HG03457 (cell line): ENCODE measurements at regions not wholly inside any gene's neighbourhood (a gene's known extent, or its start where the extent isn't known, plus 50 kb on each side); places are given as distances from the start of the nearest gene placed in this dataset.

Experiments used
- ATAC-seq: cut with Tn5 transposase; IDR thresholded peaks from one replicate; pipeline ENCODE4 v1.9.1; 2021; ENCODE audit warnings: moderate number of reproducible peaks; ENCODE audit not compliant: unreplicated experiment

DNA sequence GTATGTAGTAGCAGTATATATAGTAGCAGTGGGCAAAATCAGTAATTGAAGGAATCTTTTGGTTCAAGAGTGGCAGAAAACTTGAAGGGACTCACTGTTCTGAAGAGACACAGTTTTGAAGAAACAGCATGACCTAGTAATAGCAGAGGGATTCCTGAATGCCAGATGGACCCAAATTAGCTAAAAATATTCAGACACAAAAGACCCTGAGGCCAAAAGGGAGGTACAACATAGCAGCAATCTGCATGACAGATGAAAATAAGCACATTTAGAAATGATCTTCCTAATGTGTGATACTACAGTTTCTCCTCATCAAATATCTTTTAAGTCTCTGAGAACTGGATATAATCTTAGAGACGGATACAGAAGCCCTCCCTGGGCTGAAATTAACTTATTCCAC is 536.6 kb downstream of the PPARGC1A start:
- no peak for ATAC-seq

DNA sequence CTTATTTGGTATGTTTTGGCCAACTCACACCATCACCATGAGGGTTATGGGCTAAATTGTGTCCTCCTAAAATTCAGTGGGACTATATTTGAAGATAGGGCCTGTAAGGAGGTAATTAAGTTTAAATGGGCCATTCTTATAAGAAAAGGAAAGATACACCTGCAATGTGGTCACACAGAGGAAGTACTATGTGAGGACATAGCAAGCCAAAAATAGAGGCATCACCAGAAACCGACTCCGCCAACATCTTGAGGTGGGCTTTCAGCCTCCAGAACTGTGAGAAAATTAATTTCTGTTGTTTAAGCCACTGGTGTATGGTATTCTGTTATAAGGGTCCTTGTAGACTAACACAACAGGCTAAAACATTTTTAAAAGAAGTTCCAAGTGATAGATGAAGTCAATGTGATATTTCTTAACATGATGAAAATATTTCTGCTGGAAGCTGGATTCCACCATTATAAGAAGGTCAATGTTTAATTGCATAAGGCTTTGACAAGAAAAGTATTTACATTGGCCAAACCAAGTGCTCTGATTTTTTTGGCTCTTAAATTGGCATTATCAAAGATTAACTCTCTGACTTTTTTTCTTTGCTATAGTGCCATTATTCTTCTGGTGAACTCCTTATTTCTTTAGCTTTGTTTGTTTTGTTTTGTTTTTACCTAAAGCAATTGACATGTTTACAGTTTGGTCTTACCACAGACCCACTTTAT is 540.9 kb downstream of the PPARGC1A start:
- no peak for ATAC-seq

DNA sequence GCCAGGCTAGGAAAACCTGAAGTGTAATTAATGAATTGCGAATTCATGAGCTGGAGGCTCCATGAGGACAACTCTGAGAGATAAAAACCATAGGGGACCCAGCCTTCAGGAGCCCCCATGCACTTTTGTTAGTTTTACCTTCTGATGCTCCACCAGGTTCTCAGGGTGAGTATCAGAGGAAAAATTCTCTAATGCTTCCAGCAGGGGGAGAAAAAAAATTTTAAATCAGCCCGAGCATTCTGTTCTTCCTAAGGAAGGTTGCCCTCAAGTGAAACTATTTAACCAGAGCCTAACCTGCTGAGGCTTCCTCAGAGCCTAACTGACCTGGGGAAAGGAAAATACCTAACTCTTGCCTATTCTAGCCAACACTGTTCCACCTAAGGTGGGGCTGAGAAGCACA is 552.6 kb downstream of the PPARGC1A start:
- no peak for ATAC-seq

DNA sequence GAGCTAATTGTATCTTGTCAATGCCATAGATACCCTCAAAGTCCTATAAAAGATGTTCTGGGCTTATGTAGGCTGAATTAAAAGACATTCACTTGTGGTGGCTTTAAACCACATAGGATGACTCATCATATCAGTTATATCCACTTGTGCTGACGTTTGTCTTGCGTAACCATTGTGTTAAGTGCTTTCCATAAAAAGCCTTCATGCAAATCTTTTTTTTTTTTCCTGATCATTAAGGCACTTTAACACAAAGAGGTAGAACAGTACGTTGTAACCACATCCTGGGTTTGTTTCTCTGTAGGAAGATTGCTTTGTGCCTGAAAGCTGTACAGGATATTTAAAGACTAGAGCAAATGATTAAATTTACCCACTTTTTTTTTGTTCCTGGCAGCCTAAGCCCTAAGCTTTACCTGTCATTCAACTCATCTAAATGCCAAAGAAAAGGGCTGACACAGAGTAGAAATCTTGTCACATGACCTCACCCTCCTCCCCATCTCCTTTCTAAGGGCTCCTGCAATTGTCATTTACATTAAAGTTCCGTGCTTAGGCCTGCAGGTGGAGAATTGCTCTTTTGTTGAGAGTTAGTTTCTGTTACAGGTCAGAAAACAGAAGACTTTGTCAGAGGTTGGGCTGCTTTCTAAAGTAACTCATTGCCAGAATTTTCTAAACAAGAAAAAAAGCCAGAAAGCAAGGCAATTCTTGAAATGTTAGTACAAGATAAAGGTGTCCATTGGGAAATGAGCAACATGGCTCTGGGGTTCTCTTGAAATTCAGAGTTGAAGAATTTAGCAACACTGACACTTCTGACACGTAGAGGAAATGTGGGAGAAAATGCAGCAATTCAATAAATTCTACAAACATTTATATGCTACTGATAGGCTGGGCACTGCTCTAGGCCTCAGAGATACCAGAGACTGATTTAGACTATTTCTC is 555.6 kb downstream of the PPARGC1A start:
- peak; percentile 88 for ATAC-seq

DNA sequence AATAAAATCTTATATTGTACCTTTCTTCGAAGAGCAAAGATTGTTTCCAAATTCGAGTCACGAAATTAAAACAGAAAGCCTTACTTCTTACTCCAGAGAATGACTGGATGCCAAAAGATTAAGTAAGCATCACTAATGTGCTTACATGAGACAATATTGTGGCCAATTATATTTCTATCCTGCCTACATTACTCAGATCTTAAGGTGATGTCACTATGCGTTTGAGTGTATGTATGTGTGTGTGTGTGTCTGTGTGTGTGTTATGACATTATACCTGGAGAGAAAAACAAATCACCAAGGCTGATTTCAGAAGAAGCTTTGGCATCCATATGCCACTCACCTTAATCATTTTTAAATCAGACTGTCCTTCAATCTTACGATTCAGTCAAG is 556.3 kb downstream of the PPARGC1A start:
- ATAC-seq = peak; percentile 13

DNA sequence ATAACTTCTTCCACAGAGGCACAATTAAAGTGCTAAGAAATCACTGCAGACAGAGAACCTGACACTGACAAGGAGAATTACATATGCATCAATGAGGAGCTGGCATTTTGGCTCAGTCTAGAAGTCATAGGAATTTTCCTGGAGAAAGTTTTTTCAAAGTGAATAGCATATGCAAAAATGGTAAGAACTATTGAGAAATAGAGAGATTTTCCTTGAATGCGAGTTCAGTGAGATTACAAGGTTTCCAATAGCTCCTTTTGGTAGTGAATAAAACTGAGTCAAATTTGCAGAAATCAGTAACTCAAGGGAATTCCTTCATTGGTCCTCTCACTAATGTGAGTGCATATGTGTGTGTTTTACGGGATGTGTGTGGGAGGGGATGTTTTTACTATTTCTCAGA is 557.5 kb downstream of the PPARGC1A start:
- ATAC-seq = no peak

DNA sequence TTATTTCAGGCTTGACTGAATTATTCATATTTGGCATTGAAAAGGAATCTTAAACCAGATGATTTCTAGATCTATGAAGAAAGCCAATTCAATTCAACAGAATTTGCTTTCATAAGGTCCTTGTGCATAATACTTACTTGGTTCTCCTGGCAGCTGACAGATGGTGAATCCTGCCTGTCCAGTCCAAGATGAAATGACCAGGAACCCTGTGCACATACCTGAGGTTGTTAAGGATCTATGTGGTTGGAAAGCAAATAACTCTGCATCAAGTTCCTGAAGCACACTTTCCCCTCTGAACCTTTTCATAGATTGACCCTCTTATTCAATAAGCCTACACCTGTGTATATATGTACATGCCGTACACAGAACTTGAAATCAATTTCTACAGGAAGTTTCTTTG is 562.7 kb downstream of the PPARGC1A start:
- no peak for ATAC-seq

DNA sequence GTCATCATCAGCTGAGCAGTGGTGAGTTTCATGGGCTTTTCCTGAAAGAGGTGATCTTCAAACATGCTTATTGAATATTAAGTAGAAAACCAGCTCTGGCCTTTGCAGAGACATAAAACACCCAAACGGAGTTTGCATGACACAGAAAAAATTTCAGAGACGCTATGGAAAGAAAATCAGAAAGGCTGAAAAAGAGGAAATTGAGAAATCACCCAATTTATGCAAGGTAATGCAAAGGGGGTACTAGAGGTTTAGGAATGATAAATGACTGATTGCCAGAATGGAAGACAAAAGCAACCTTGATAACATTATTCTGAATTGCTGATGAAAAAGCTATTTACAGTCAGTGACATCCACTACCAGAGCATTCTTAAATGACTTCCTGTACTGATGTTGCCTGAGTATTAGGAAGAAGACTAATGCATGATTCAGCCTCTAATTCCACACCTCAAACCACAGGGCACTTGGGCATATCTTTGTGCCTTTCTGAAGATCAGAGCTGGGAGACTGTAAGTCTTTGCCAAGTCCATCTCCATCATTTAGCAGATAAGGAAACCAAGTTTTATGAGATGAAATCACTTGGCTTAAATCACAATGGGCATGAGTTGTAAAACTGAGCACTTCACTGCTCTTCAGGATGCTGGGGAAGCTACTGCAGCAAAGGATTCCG is 565.7 kb downstream of the PPARGC1A start:
- ATAC-seq = no peak

DNA sequence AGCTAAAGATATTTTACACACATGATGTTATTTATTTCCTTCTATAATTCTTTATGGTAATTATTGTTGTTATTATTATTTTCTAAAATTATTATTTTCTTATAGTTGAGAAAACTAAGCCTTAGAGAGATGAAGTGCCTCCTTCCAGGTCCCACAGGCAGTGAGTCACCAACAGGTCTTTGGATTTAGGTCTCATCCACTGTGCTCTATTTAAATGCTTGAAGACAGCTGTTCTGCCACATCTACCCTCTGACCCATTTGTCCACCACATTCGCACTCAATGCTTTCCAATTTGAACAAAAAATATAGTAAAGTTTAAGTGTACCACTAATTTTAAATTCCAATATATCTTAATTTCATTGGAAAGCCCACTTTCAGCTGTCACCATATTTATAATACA is 566.4 kb downstream of the PPARGC1A start:
- no peak for ATAC-seq

DNA sequence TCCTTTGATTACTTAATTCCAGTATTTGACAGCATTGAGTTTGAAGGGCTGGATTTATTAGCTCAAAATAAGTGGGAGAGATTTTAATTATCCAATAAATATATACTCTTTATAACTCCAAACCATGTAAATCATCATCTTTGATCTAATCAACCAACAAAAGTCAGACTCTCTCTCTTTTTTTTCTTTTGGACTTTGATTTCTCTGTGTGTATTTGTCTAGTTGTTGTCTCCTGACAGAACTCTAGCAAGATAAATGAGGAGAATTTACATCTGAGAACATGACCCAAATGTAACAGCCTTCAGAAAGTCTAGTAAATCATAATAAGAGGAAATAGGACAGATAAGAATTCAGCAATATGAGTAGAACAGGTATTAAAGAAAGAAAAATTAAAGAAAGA is 567.1 kb downstream of the PPARGC1A start:
- ATAC-seq = no peak

DNA sequence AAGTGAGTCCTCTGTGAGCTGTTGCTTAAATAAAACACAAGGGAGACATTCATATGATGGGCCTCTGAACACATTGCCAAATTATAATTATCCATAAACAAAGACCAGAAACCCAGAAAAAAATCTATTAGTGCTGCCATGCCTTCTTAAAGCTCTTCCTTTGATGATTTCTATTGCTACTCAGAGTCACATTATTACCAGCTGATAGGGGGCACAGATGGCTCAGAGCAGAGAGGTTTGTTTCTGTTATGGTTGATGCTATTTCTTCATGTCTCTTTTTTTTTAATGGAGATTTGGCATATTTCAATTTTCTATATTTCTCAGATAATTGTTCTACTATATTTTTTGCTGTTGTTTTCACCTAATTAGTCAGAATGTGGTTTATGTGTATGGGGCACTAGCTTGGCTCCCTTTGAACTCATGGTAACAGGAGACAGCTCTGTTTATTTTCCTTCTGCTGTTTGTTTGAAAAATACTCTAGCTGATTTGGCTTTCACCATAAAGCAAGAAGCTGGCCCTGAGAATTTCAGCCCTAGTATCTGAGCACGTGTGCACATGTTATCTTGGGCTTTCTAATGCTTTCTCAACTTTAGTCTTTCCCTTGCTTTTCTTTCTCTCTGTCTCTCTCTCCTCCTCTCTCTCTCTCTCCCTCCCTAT is 568.8 kb downstream of the PPARGC1A start:
- no peak for ATAC-seq

DNA sequence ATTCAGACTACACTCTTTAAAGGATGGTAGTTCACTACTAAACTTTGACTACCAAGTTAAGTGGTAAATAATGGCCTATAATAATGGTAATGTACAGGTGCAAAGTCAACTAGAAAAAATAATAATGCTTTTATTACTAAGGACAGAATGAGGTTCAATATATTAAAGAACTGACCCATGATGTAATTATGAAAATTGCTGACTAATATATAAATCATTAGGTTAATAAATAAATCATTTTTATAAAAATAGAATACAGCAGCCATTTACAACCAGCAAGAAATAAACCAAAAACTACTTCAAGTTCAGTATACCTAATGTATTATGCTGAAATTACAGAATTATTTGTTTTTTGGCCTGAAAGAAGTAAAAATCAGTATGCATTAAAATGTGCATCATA is 577.2 kb downstream of the PPARGC1A start:
- ATAC-seq = no peak

DNA sequence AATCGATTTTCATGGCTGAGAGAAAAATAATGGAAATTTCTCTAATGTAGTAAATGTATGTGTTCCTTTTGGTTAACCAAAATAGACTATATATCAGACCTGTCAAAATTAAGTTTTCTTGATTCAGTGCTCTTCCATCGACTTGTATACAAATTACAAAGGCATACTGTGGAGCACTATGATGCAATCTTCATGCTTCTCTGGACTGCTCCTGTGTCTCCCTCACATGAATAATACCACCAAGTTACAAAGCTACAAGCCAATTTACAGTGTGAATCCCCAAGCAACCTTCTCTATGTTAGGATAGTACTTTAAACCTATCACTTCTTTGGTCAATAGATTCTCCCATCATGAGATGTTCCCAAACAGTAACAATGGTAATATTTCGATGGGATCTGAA is 577.9 kb downstream of the PPARGC1A start:
- no peak for ATAC-seq

DNA sequence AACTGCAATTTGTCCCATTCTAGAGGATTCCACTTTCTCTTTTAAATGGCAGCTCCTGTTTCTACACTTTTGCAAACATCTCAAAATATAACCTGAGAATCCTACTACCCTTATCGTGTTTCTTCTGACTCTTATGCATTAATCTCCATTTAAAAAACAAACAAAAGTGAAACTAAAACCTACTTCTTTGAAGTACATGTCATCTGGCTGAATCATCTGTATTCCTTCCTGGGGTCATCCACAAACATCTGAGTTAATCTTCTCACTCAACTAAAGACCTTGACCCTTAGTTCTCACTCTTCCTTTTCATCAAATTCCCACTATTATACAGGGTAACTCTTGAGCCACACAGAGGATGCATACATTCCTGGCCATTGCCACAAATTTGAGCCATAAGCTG is 584.8 kb downstream of the PPARGC1A start:
- ATAC-seq = peak; percentile 65

DNA sequence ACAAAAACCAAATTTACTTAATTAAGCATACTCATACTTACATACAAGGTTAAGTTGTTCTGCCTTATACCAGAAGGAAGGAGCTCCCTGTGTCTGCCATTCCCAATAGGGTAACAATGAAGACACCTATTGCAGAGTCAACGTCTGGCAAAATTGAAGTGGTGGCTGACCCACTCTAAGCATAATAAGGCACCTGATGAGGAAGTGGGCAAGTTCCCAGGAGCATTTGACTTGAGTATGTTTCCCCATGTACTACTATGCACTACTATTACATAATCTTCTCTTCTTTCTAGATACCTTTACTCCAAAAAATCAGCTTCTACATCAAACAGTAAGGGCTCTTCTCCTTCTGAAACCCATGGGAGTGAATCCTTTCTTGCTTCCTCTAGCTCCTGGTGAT is 591.5 kb downstream of the PPARGC1A start:
- ATAC-seq = no peak

DNA sequence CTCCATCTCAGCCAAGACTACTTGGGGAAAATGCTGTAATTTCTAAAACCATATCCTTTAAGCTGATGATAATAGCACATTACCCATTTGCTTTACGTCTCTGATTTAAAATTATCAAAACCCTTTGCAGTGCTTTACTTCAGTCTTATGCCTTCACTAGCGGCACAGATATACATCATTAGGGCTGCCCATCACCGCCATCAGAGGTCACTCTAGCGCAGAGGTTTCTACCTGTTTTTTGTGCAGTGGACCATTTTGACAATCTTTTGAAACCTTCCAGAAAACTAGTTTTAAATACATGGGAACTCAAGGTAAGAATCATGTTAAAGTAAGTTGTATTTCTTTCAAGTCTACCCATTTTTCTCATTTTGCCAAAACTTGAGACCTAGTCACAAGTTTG is 592.5 kb downstream of the PPARGC1A start:
- no peak for ATAC-seq

DNA sequence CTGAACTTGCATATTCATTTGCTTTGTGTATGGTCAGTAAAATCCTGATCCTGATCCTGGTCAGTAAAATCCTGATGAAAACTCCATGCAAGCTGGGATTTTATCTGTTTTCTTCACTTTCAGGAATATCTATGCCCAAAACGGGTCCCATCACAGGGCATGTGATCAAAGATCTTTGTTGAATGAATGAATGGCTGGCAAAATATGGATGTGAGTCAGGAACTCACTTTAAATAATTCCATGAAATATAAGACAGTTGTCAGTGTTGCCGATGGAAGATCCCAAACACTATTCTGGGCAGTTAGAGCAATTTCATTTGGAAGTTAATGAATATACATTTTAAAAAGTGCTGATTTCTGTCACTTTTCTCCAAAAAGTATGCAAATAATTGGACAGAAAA is 598.4 kb downstream of the GBA3 start:
- ATAC-seq = no peak

DNA sequence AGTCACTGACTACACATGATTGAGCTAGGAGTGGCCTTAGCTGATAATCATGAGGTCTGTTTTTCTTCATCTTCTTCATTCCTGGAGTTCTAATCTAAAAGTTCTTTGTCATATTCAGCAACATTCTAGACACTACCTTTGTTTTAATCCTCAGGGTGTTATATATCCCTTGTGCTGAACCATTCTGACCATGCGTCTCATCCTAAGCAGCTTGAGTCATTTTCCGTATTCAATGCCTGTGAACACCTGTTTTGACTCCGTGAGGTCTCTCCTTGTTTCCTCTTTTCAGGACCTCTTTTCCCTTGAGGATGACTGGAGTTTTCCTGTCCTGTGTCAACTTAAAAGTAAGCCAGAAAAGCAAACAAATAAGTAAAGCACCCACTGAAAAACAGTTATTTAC is 597.9 kb downstream of the GBA3 start:
- no peak for ATAC-seq

DNA sequence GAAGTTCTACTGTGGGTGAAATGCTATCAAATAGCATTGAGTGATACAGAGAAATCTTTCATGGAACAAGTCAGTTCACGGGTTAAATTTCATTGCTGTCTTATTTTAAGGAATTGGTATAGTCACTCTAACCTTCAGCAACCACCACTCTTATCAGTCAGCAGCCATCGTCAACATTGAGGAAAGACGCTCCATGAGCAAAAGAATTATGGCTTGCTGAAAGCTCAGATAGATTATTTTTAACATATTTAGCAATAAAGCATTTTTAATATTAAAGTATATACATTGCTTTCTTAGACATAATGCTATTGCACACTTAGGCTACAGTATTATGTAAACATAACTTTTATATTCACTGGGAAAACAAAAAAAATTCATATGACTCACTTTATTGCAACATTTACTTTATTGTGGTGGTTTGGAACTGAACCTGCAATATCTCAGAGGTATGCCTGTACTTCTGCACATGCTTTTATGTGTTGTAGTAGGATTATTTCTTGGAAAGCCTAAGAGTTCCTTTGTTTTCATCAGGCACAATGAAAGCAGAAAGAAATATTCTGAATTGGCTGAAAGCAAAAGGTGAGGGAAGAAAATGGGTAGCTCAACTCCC is 586.7 kb downstream of the GBA3 start:
- ATAC-seq = no peak

DNA sequence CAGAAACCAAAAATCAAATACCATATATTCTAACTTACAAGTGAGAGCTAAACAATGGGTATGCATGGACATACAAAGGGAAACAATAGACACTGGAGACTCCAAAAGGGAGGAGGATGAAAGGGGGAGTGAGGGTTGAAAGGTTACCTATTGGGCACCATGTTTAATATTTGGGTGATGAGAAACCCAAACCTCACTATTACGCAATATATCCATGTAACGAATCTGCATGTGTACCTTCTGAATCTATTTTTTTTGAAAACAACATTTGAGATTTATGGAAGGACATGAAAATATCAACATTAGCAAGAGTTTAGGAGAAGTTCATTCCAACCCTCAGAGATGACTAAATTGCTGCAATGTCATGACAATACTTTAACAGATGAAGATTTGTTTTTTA is 586.1 kb downstream of the GBA3 start:
- no peak for ATAC-seq

DNA sequence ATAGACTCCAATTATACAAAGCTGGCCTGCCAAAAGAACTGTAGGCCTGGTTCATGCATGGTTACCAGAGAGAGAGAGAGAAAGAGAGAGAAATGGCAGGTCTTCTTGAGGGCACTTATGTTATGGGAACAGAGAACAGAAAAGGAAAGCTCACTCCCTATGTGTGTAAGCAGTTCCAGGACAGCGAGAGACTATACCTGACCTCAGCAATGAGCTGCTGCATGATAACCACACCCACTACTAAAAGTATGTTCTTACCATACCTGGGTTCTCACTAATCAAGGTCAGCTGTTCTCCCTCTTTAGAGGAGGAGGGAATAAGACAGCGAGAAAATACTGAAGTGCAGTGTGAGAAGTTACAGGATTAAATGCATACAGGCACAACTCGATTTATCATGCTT is 583.3 kb downstream of the GBA3 start:
- ATAC-seq = no peak
